CD4-positive, alpha-beta T cell (primary cell): ENCODE measurements at regions not wholly inside any gene's neighbourhood (a gene's known extent, or its start where the extent isn't known, plus 50 kb on each side); places are given as distances from the start of the nearest gene placed in this dataset.

Experiments
- ATAC-seq: fragments of 200-7000 bp; cut with Tn5 transposase; one replicate; pipeline ENCODE4 v1.10.0; 2022; ENCODE audit warnings: mild to moderate bottlenecking; ENCODE audit not compliant: poor library complexity
- CTCF ChIA-PET: fragments of 350-600 bp; sonication (Branson Sonifier 250); formaldehyde crosslinking; loops from one replicate; lab custom pipeline; 2021; ENCODE audit warnings: antibody characterized with exemption, inconsistent platforms; lab: Charles Lee
- POLR2A ChIA-PET: fragments of 350-600 bp; sonication (Branson Sonifier 250); formaldehyde crosslinking; loops from one replicate; lab custom pipeline; 2021; ENCODE audit warnings: antibody characterized with exemption, inconsistent platforms; lab: Charles Lee
- DNase-seq, 14 experiments: peaks; one replicate each; pipeline ENCODE4 v3.0.0-alpha.2; 2013 to 2020; ENCODE audit warnings: mixed read lengths in 2 of 14
- H3K27ac ChIP-seq, 2 donors: one replicate each; pipeline versions ENCODE4 v1.5.1 to v1.7.0; 2013; ENCODE audit warnings: low read length in 2 of 2, low read depth in 1 of 2, mild to moderate bottlenecking in 1 of 2
- H3K27me3 ChIP-seq, 2 experiments: 1 replicate in 1 of 2; 2 replicates in 1 of 2; pipeline versions ENCODE4 v1.6.1 to v1.7.0; 2013; ENCODE audit warnings: low read length in 2 of 2, control low read depth in 1 of 2, mild to moderate bottlenecking in 1 of 2, moderate library complexity in 1 of 2; ENCODE audit not compliant: insufficient read depth in 2 of 2, control insufficient read depth in 1 of 2
- H3K36me3 ChIP-seq: one replicate; pipeline ENCODE4 v1.6.1; 2013; ENCODE audit warnings: low read length, control low read depth; ENCODE audit not compliant: insufficient read depth
- H3K4me1 ChIP-seq: one replicate; pipeline ENCODE4 v1.6.1; 2013; ENCODE audit warnings: low read length, control low read depth; ENCODE audit not compliant: insufficient read depth
- H3K4me3 ChIP-seq: one replicate; pipeline ENCODE4 v1.5.1; 2013; ENCODE audit warnings: mild to moderate bottlenecking, low read length, moderate library complexity
- H3K9me3 ChIP-seq, 2 experiments: 1 replicate in 1 of 2; 2 replicates in 1 of 2; pipeline versions ENCODE4 v1.6.1 to v1.7.0; 2013; ENCODE audit warnings: low read length in 2 of 2, mild to moderate bottlenecking in 2 of 2, control low read depth in 1 of 2, moderate library complexity in 1 of 2; ENCODE audit not compliant: control insufficient read depth in 1 of 2, insufficient read depth in 1 of 2
- H3K27ac Mint-ChIP-seq: one replicate; pipeline ENCODE4 v1.8.0; 2020; ENCODE audit warnings: mixed read lengths
- H3K27me3 Mint-ChIP-seq: one replicate; pipeline ENCODE4 v1.8.0; 2021; ENCODE audit warnings: mixed read lengths
- H3K36me3 Mint-ChIP-seq: one replicate; pipeline ENCODE4 v1.8.0; 2021; ENCODE audit warnings: low read depth, mixed read lengths
- H3K4me1 Mint-ChIP-seq: one replicate; pipeline ENCODE4 v1.8.0; 2021; ENCODE audit warnings: low read depth, mixed read lengths
- H3K4me3 Mint-ChIP-seq: one replicate; pipeline ENCODE4 v1.8.0; 2020; ENCODE audit warnings: mild to moderate bottlenecking, mixed read lengths
- H3K9me3 Mint-ChIP-seq: one replicate; pipeline ENCODE4 v1.8.0; 2020; ENCODE audit warnings: mixed read lengths
- intact Hi-C, 2 experiments: fragments of 100-400 bp; cut with DNase I in 1 of 2; cut with micrococcal nuclease in 1 of 2; formaldehyde crosslinking; loops; one replicate each; pipeline versions ENCODE4 v1.15.1 to v1.9.0; 2023 to 2025; cut with DNase I, micrococcal nuclease
- TF ChIP-seq, protein P1 (sequence below): fragments of 200-600 bp; IDR thresholded peaks from one replicate; pipeline ENCODE4 v1.8.0; 2022; ENCODE audit warnings: antibody characterized with exemption, mild to moderate bottlenecking

DNA sequence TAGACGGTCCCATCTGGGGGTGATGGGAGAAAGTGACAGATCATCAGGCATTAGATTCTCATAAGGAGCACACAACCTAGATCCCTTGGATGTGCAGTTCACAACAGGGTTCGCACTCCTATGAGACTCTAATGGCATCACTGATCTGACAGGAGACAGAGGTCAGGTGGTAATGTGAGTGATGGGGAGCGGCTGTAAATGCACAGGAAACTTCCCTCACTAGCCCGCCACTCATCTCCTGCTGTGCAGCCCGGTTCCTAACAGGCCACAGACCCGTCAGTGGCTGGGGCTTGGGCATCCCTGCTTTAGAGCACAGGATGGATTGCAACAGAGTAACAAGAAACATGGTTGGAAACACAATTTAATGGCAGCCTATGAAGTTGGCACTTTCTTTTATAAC lies 172.6 kb upstream of the VCX3A start:
- Mint-ChIP-seq H3K27ac (no peak overlapping the region), H3K4me1 (no peaks in the 10 kb centered on the region), H3K27me3 (no peaks in the 10 kb centered on the region), H3K4me3 (no peak overlapping the region), H3K36me3 (no peaks in the 10 kb centered on the region), H3K9me3 (no peaks in the 10 kb centered on the region)
- POLR2A ChIA-PET: no interaction called here
- H3K9me3 ChIP-seq: no peaks in the 10 kb centered on the region
- no peaks in the 10 kb centered on the region for H3K4me1 ChIP-seq
- no peak for DNase-seq
- TF ChIP-seq, protein P1, sequence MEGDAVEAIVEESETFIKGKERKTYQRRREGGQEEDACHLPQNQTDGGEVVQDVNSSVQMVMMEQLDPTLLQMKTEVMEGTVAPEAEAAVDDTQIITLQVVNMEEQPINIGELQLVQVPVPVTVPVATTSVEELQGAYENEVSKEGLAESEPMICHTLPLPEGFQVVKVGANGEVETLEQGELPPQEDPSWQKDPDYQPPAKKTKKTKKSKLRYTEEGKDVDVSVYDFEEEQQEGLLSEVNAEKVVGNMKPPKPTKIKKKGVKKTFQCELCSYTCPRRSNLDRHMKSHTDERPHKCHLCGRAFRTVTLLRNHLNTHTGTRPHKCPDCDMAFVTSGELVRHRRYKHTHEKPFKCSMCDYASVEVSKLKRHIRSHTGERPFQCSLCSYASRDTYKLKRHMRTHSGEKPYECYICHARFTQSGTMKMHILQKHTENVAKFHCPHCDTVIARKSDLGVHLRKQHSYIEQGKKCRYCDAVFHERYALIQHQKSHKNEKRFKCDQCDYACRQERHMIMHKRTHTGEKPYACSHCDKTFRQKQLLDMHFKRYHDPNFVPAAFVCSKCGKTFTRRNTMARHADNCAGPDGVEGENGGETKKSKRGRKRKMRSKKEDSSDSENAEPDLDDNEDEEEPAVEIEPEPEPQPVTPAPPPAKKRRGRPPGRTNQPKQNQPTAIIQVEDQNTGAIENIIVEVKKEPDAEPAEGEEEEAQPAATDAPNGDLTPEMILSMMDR: no peak
- no peak overlapping the region for H3K4me3 ChIP-seq
- no peak for ATAC-seq
- CTCF ChIA-PET: no interaction called here
- no peaks in the 10 kb centered on the region for H3K27me3 ChIP-seq
- H3K27ac ChIP-seq: no peak overlapping the region
- intact Hi-C loops: no loop called here
- H3K36me3 ChIP-seq: no peaks in the 10 kb centered on the region

GRCh38 chrX:6701085-6701484 lies 166.2 kb upstream of the VCX3A start:
- Mint-ChIP-seq H3K9me3 (no peaks in the 10 kb centered on the region), H3K27ac (no peak overlapping the region), H3K27me3 (no peaks in the 10 kb centered on the region), H3K4me1 (no peaks in the 10 kb centered on the region), H3K4me3 (no peak overlapping the region), H3K36me3 (no peaks in the 10 kb centered on the region)
- H3K4me1 ChIP-seq: no peaks in the 10 kb centered on the region
- TF ChIP-seq, protein P1: no peak
- no peaks in the 10 kb centered on the region for H3K9me3 ChIP-seq
- DNase-seq (no peak), ATAC-seq (no peak)
- H3K27me3 ChIP-seq: no peaks in the 10 kb centered on the region
- ChIA-PET CTCF (no interaction called here), POLR2A (no interaction called here)
- H3K27ac ChIP-seq: no peak overlapping the region
- intact Hi-C loops: no loop called here
- no peak overlapping the region for H3K4me3 ChIP-seq
- no peaks in the 10 kb centered on the region for H3K36me3 ChIP-seq

GRCh38 chrX:6695717-6696116 lies 160.8 kb upstream of the VCX3A start:
- no peak overlapping the region for H3K4me3 Mint-ChIP-seq
- ATAC-seq: no peak
- Histone ChIP-seq H3K27ac (no peak overlapping the region), H3K27me3 (no peaks in the 10 kb centered on the region), H3K4me1 (no peaks in the 10 kb centered on the region), H3K4me3 (no peak overlapping the region), H3K9me3 (no peaks in the 10 kb centered on the region), H3K36me3 (no peaks in the 10 kb centered on the region)
- no peaks in the 10 kb centered on the region for H3K4me1 Mint-ChIP-seq
- TF ChIP-seq, protein P1: no peak
- intact Hi-C loops: no loop called here
- no peak for DNase-seq
- no peaks in the 10 kb centered on the region for H3K9me3 Mint-ChIP-seq
- no peaks in the 10 kb centered on the region for H3K27me3 Mint-ChIP-seq
- no peaks in the 10 kb centered on the region for H3K36me3 Mint-ChIP-seq
- ChIA-PET POLR2A (no interaction called here), CTCF (no interaction called here)
- no peak overlapping the region for H3K27ac Mint-ChIP-seq
